Neural progenitor cell (in vitro differentiated cells): ENCODE measurements at regions not wholly inside any gene's neighbourhood (a gene's known extent, or its start where the extent isn't known, plus 50 kb on each side); places are given as distances from the start of the nearest gene placed in this dataset.

Source experiments
- CTCF ChIP-seq: fragments of 200-600 bp; sonication (generic); IDR thresholded peaks from 2 replicates; pipeline ENCODE4 v1.5.1; 2017; ENCODE audit warnings: antibody characterized with exemption, mild to moderate bottlenecking
- EZH2 ChIP-seq: fragments of 200-600 bp; sonication (generic); IDR thresholded peaks from 2 replicates; pipeline ENCODE4 v1.6.1; 2017; ENCODE audit warnings: antibody characterized with exemption, mild to moderate bottlenecking, moderate library complexity

GRCh38 chr4:128688033-128688721, 121.3 kb upstream of the JADE1 start:
- no peak for TF ChIP-seq EZH2
- no peak for TF ChIP-seq CTCF
